ENCODE measurements at regions not wholly inside any gene's neighbourhood (a gene's known extent, or its start where the extent isn't known, plus 50 kb on each side); places are given as distances from the start of the nearest gene placed in this dataset.

- no peaks in the 10 kb centered on the region for H3K36me3 ChIP-seq (ENCODE audit: insufficient read depth, low read length)
- no peak overlapping the region for H3K27ac ChIP-seq (ENCODE audit: low read depth in 1 of 2, low read length in 2 of 2)
- H3K36me3 Mint-ChIP-seq (ENCODE audit: low read depth) = no peaks in the 10 kb centered on the region
- ChIA-PET CTCF (no interaction called here), POLR2A (no interaction called here)
- H3K27me3 ChIP-seq (ENCODE audit: control insufficient read depth in 1 of 2, insufficient read depth in 2 of 2, low read length in 2 of 2) = no peaks in the 10 kb centered on the region
- no peak for TF ChIP-seq CTCF (IDR thresholded peaks at IDR 0.05)
- H3K4me1 ChIP-seq (ENCODE audit: insufficient read depth, low read length) = no peaks in the 10 kb centered on the region
- no peak overlapping the region for H3K4me3 ChIP-seq (ENCODE audit: low read length)
- H3K9me3 ChIP-seq (ENCODE audit: control insufficient read depth in 1 of 2, insufficient read depth in 1 of 2, low read length in 2 of 2) = no peaks in the 10 kb centered on the region
- no peak overlapping the region for H3K27ac Mint-ChIP-seq
- DNase-seq (no peak), ATAC-seq (ENCODE audit: poor library complexity) (no peak)
- H3K9me3 Mint-ChIP-seq = no peaks in the 10 kb centered on the region
- H3K27me3 Mint-ChIP-seq = peaks cover 22% of the 10 kb centered on the region
- intact Hi-C loops (cut with DNase I, micrococcal nuclease) = no loop called here
- no peak overlapping the region for H3K4me3 Mint-ChIP-seq
- H3K4me1 Mint-ChIP-seq (ENCODE audit: low read depth) = no peaks in the 10 kb centered on the region
Measured at GRCh38 chr6:163766936-163767335, 352.4 kb downstream of the QKI start.

GRCh38 chr6:163765335-163765734 is 350.8 kb downstream of the QKI start:
- ChIA-PET CTCF (no interaction called here), POLR2A (no interaction called here)
- no peaks in the 10 kb centered on the region for H3K9me3 Mint-ChIP-seq
- Histone ChIP-seq H3K9me3 (ENCODE audit: control insufficient read depth in 1 of 2, insufficient read depth in 1 of 2, low read length in 2 of 2) (no peaks in the 10 kb centered on the region), H3K4me1 (ENCODE audit: insufficient read depth, low read length) (no peaks in the 10 kb centered on the region), H3K27ac (ENCODE audit: low read depth in 1 of 2, low read length in 2 of 2) (no peak overlapping the region), H3K27me3 (ENCODE audit: control insufficient read depth in 1 of 2, insufficient read depth in 2 of 2, low read length in 2 of 2) (no peaks in the 10 kb centered on the region), H3K4me3 (ENCODE audit: low read length) (no peak overlapping the region), H3K36me3 (ENCODE audit: insufficient read depth, low read length) (no peaks in the 10 kb centered on the region)
- H3K4me1 Mint-ChIP-seq (ENCODE audit: low read depth) = no peaks in the 10 kb centered on the region
- no peak for TF ChIP-seq CTCF (IDR thresholded peaks at IDR 0.05)
- H3K27me3 Mint-ChIP-seq = peaks cover 24% of the 10 kb centered on the region
- intact Hi-C loops (cut with DNase I, micrococcal nuclease) = no loop called here
- no peak overlapping the region for H3K27ac Mint-ChIP-seq
- no peak for ATAC-seq (ENCODE audit: poor library complexity)
- DNase-seq = no peak
- H3K4me3 Mint-ChIP-seq = no peak overlapping the region
- no peaks in the 10 kb centered on the region for H3K36me3 Mint-ChIP-seq (ENCODE audit: low read depth)

- H3K36me3 ChIP-seq (ENCODE audit: insufficient read depth, low read length) = no peaks in the 10 kb centered on the region
- no peaks in the 10 kb centered on the region for H3K9me3 ChIP-seq (ENCODE audit: control insufficient read depth in 1 of 2, insufficient read depth in 1 of 2, low read length in 2 of 2)
- TF ChIP-seq CTCF (IDR thresholded peaks at IDR 0.05) = no peak
- ChIA-PET CTCF (no interaction called here), POLR2A (no interaction called here)
- no peaks in the 10 kb centered on the region for H3K9me3 Mint-ChIP-seq
- no peak overlapping the region for H3K4me3 Mint-ChIP-seq
- intact Hi-C loops (cut with DNase I, micrococcal nuclease) = no loop called here
- no peak overlapping the region for H3K27ac ChIP-seq (ENCODE audit: low read depth in 1 of 2, low read length in 2 of 2)
- no peaks in the 10 kb centered on the region for H3K4me1 Mint-ChIP-seq (ENCODE audit: low read depth)
- ATAC-seq (ENCODE audit: poor library complexity) (no peak), DNase-seq (no peak)
- H3K27me3 ChIP-seq (ENCODE audit: control insufficient read depth in 1 of 2, insufficient read depth in 2 of 2, low read length in 2 of 2) = no peaks in the 10 kb centered on the region
- no peaks in the 10 kb centered on the region for H3K36me3 Mint-ChIP-seq (ENCODE audit: low read depth)
- H3K27ac Mint-ChIP-seq = no peak overlapping the region
- no peaks in the 10 kb centered on the region for H3K4me1 ChIP-seq (ENCODE audit: insufficient read depth, low read length)
- peaks cover 24% of the 10 kb centered on the region for H3K27me3 Mint-ChIP-seq
- H3K4me3 ChIP-seq (ENCODE audit: low read length) = no peak overlapping the region
Measured at GRCh38 chr6:163764565-163764964, 350.0 kb downstream of the QKI start.

Data from CD4-positive, alpha-beta T cell (primary cell).